ENCODE measurements at regions not wholly inside any gene's neighbourhood (a gene's known extent, or its start where the extent isn't known, plus 50 kb on each side); places are given as distances from the start of the nearest gene placed in this dataset.

GRCh38 chr4:125994024-125994423, 679.3 kb downstream of the FAT4 start:
- Histone ChIP-seq H3K27ac (no peak overlapping the region), H3K36me3 (no peaks in the 10 kb centered on the region), H3K27me3 (no peaks in the 10 kb centered on the region), H3K4me3 (no peak overlapping the region), H3K9me3 (no peaks in the 10 kb centered on the region), H3K4me1 (no peaks in the 10 kb centered on the region)
- no peak for DNase-seq (ENCODE audit: extremely low spot score in 2 of 2)
- TF ChIP-seq POLR2A (IDR thresholded peaks at IDR 0.05) = no peak
- TF ChIP-seq CTCF (IDR thresholded peaks at IDR 0.05) = no peak
- no peak for TF ChIP-seq POLR2AphosphoS5 (IDR thresholded peaks at IDR 0.05; ENCODE audit: insufficient read depth in 1 of 2, low read depth in 1 of 2)
- intact Hi-C loops (cut with DNase I) = no loop called here

GRCh38 chr4:125994430-125994829, 679.7 kb downstream of the FAT4 start:
- H3K4me1 ChIP-seq = no peaks in the 10 kb centered on the region
- H3K27ac ChIP-seq = no peak overlapping the region
- TF ChIP-seq POLR2AphosphoS5 (IDR thresholded peaks at IDR 0.05; ENCODE audit: insufficient read depth in 1 of 2, low read depth in 1 of 2) (no peak), POLR2A (IDR thresholded peaks at IDR 0.05) (no peak), CTCF (IDR thresholded peaks at IDR 0.05) (no peak)
- intact Hi-C loops (cut with DNase I) = no loop called here
- no peaks in the 10 kb centered on the region for H3K36me3 ChIP-seq
- DNase-seq (ENCODE audit: extremely low spot score in 2 of 2) = no peak
- H3K9me3 ChIP-seq = no peaks in the 10 kb centered on the region
- no peak overlapping the region for H3K4me3 ChIP-seq
- no peaks in the 10 kb centered on the region for H3K27me3 ChIP-seq

GRCh38 chr4:126004941-126005340, 690.2 kb downstream of the FAT4 start:
- no peaks in the 10 kb centered on the region for H3K36me3 ChIP-seq
- no peak overlapping the region for H3K4me3 ChIP-seq
- TF ChIP-seq POLR2AphosphoS5 (IDR thresholded peaks at IDR 0.05; ENCODE audit: insufficient read depth in 1 of 2, low read depth in 1 of 2) (no peak), POLR2A (IDR thresholded peaks at IDR 0.05) (no peak), CTCF (IDR thresholded peaks at IDR 0.05) (no peak)
- no peak overlapping the region for H3K27ac ChIP-seq
- H3K9me3 ChIP-seq = no peaks in the 10 kb centered on the region
- H3K4me1 ChIP-seq = no peaks in the 10 kb centered on the region
- intact Hi-C loops (cut with DNase I) = no loop called here
- DNase-seq (ENCODE audit: extremely low spot score in 2 of 2) = no peak
- H3K27me3 ChIP-seq = no peaks in the 10 kb centered on the region

DNA sequence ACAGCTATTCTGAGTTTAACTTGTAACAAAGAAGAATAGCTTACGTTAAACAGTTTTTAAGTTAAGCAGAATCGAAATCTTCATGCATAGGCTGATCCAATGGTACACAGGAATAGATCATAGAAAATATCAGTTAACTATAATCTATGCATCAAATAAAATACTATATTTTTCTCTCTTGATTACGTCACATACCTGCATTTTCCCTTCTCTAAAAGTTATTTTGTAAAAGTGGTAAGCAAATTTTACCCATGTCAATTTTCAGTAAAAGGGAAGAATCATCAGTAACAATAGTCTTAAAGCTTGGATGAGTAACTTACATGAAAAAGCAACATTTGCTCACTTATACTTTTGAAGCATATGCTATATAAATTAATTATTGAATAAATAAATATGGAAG, 692.4 kb downstream of the FAT4 start:
- H3K36me3 ChIP-seq = no peaks in the 10 kb centered on the region
- H3K4me3 ChIP-seq = no peak overlapping the region
- no peaks in the 10 kb centered on the region for H3K27me3 ChIP-seq
- intact Hi-C loops (cut with DNase I) = no loop called here
- no peaks in the 10 kb centered on the region for H3K4me1 ChIP-seq
- no peaks in the 10 kb centered on the region for H3K9me3 ChIP-seq
- no peak for DNase-seq (ENCODE audit: extremely low spot score in 2 of 2)
- no peak for TF ChIP-seq POLR2A (IDR thresholded peaks at IDR 0.05)
- TF ChIP-seq POLR2AphosphoS5 (IDR thresholded peaks at IDR 0.05; ENCODE audit: insufficient read depth in 1 of 2, low read depth in 1 of 2) = no peak
- no peak for TF ChIP-seq CTCF (IDR thresholded peaks at IDR 0.05)
- no peak overlapping the region for H3K27ac ChIP-seq

GRCh38 chr4:126012691-126013290, 698.0 kb downstream of the FAT4 start:
- Histone ChIP-seq H3K4me3 (no peak overlapping the region), H3K9me3 (no peaks in the 10 kb centered on the region), H3K27me3 (no peaks in the 10 kb centered on the region), H3K4me1 (no peaks in the 10 kb centered on the region), H3K27ac (no peak overlapping the region), H3K36me3 (no peaks in the 10 kb centered on the region)
- intact Hi-C loops (cut with DNase I) = no loop called here
- DNase-seq (ENCODE audit: extremely low spot score in 2 of 2) = no peak
- TF ChIP-seq POLR2AphosphoS5 (IDR thresholded peaks at IDR 0.05; ENCODE audit: insufficient read depth in 1 of 2, low read depth in 1 of 2) = no peak
- no peak for TF ChIP-seq CTCF (IDR thresholded peaks at IDR 0.05)
- no peak for TF ChIP-seq POLR2A (IDR thresholded peaks at IDR 0.05)
